Psoas muscle (tissue), 7 donors: ENCODE measurements at regions not wholly inside any gene's neighbourhood (a gene's known extent, or its start where the extent isn't known, plus 50 kb on each side); places are given as distances from the start of the nearest gene placed in this dataset.

Experiments
- ATAC-seq, 4 donors: fragments of 200-7000 bp; cut with Tn5 transposase; one replicate each; pipeline ENCODE4 v1.9.1; 2020; ENCODE audit warnings: moderate library complexity in 3 of 4, mild to moderate bottlenecking in 2 of 4
- DNase-seq, 2 donors: peaks; one replicate each; pipeline ENCODE4 v3.0.0-alpha.2; 2020
- H3K27ac ChIP-seq: fragments of 200-600 bp; one replicate; pipeline ENCODE4 v1.8.0; 2022
- H3K27me3 ChIP-seq, 3 donors: fragments of 200-600 bp in 1 of 3; one replicate each; pipeline versions ENCODE4 v1.6.1 to v1.8.0; 2013 to 2022; ENCODE audit warnings: low read length in 2 of 3, mild to moderate bottlenecking in 2 of 3, moderate library complexity in 1 of 3; ENCODE audit not compliant: insufficient read depth in 3 of 3
- H3K36me3 ChIP-seq, 2 donors: fragments of 200-600 bp in 1 of 2; one replicate each; pipeline versions ENCODE4 v1.6.1 to v1.8.0; 2013 to 2022; ENCODE audit warnings: low read depth in 1 of 2, mild to moderate bottlenecking in 1 of 2, moderate library complexity in 1 of 2; ENCODE audit not compliant: insufficient read depth in 1 of 2
- H3K4me1 ChIP-seq: fragments of 200-600 bp; one replicate; pipeline ENCODE4 v1.8.0; 2022
- H3K4me3 ChIP-seq: fragments of 200-600 bp; one replicate; pipeline ENCODE4 v1.8.0; 2022; ENCODE audit warnings: mild to moderate bottlenecking
- H3K9me3 ChIP-seq: fragments of 200-600 bp; one replicate; pipeline ENCODE4 v1.8.0; 2022
- WGBS, 3 donors: extraction: QIAGEN DNeasy Blood & Tissue Kit; methylation state at CpG; one replicate each; pipeline versions ENCODE4 v1.1.6 to v1.1.7; 2013; 5-methylcytosine and 5-hydroxymethylcytosine counted together
- intact Hi-C, 2 donors: fragments of 100-400 bp; cut with DNase I; formaldehyde crosslinking; loops; one replicate each; pipeline versions ENCODE4 v1.11.0 to v1.14.2; 2022
- TF ChIP-seq, protein P1 (sequence below): fragments of 200-600 bp; IDR thresholded peaks from one replicate; pipeline ENCODE4 v1.8.0; 2022; ENCODE audit warnings: antibody characterized with exemption
- donor health status: healthy with polysubstance abuse.
- donor health status: DM: no; HTN: no; CAD: no; lungs with moderate emphysema.
- donor health status: Bipolar disorder and iron deficiency.
- donor health status: healthy.
- donor health status: DM: yes; HTN: yes; CAD: no.
- donor health status: DM: no; HTN: no; CAD: no.
- donor health status: DM: yes; HTN: yes; CAD: no.

DNA sequence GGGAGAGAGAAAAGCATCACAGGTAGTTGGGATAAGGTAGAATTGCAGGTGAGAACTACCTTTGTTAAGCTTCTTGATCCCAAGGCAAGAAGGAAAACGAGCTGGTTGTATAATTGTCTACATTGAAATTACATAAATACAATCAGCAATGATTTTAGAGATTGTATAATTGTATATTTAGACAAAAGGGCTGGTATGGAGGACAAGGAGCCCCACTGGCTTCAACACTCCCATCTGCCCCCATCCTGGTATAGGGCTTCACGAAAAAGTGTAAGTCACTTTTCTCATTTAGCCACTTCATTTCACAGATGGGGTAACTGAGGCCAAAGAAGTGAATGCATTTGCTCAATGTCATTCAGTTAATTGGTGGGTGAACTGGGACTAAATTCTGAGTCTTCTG is 103.3 kb downstream of the MYCN start:
- intact Hi-C loops = no loop called here
- DNase-seq (no peak), ATAC-seq (no peak)
- Histone ChIP-seq H3K27ac (no peak overlapping the region), H3K4me3 (no peak overlapping the region), H3K36me3 (no peaks in the 10 kb centered on the region), H3K9me3 (no peaks in the 10 kb centered on the region), H3K4me1 (no peaks in the 10 kb centered on the region), H3K27me3 (peaks cover 0 to 27% (median 6%) of the 10 kb centered on the region in 3 donors)
- TF ChIP-seq, protein P1, sequence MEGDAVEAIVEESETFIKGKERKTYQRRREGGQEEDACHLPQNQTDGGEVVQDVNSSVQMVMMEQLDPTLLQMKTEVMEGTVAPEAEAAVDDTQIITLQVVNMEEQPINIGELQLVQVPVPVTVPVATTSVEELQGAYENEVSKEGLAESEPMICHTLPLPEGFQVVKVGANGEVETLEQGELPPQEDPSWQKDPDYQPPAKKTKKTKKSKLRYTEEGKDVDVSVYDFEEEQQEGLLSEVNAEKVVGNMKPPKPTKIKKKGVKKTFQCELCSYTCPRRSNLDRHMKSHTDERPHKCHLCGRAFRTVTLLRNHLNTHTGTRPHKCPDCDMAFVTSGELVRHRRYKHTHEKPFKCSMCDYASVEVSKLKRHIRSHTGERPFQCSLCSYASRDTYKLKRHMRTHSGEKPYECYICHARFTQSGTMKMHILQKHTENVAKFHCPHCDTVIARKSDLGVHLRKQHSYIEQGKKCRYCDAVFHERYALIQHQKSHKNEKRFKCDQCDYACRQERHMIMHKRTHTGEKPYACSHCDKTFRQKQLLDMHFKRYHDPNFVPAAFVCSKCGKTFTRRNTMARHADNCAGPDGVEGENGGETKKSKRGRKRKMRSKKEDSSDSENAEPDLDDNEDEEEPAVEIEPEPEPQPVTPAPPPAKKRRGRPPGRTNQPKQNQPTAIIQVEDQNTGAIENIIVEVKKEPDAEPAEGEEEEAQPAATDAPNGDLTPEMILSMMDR = no peak
- 89 to 90% (median 89%) methylated on average over 2 of the region's 2 CpGs for WGBS, 3 donors

DNA sequence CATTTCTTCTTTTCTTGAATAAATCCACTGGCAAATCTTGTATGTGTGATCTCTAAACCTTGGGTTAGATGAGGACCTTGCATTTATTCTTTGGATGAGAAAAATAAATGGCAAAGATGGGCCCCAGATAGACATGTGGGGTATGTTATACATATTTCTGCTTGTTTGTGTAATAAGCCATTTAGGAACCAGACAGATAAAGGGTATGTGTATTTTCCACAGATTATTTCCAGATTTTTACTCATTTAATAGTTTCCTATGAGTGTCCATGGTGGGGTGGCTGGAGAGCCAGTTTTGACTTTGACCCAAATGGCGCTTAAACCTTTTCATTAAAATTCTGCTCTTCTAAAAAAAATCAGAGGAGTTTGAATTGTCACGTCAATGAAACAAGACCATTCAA is 102.8 kb downstream of the MYCN start:
- Histone ChIP-seq H3K27ac (no peak overlapping the region), H3K36me3 (no peaks in the 10 kb centered on the region), H3K9me3 (no peaks in the 10 kb centered on the region), H3K4me3 (no peak overlapping the region), H3K4me1 (no peaks in the 10 kb centered on the region), H3K27me3 (peaks cover 0 to 27% (median 6%) of the 10 kb centered on the region in 3 donors)
- TF ChIP-seq, protein P1 = no peak
- intact Hi-C loops = no loop called here
- ATAC-seq = no peak
- no peak for DNase-seq
- whole genome bisulfite sequencing, 3 donors = 94 to 99% (median 99%) methylated on average over 2 of the region's 2 CpGs

GRCh38 chr2:16042201-16042700 is 101.9 kb downstream of the MYCN start:
- intact Hi-C loops = no loop called here
- TF ChIP-seq, protein P1 = no peak
- Histone ChIP-seq H3K27ac (no peak overlapping the region), H3K27me3 (peaks cover 0 to 27% (median 6%) of the 10 kb centered on the region in 3 donors), H3K36me3 (no peaks in the 10 kb centered on the region), H3K4me3 (no peak overlapping the region), H3K9me3 (no peaks in the 10 kb centered on the region), H3K4me1 (no peaks in the 10 kb centered on the region)
- ATAC-seq = no peak
- WGBS, 3 donors = 94 to 98% (median 95%) methylated on average over 3 of the region's 3 CpGs
- no peak for DNase-seq

GRCh38 chr2:16040271-16041010 is 100.1 kb downstream of the MYCN start:
- TF ChIP-seq, protein P1 = no peak
- H3K27me3 ChIP-seq = peaks cover 0 to 27% (median 6%) of the 10 kb centered on the region in 3 donors
- no peaks in the 10 kb centered on the region for H3K9me3 ChIP-seq
- DNase-seq = no peak
- H3K36me3 ChIP-seq = no peaks in the 10 kb centered on the region
- no peak for ATAC-seq
- 45 to 63% (median 53%) methylated on average over 7 of the region's 7 CpGs for WGBS, 3 donors
- H3K27ac ChIP-seq = no peak overlapping the region
- no peak overlapping the region for H3K4me3 ChIP-seq
- H3K4me1 ChIP-seq = no peaks in the 10 kb centered on the region
- intact Hi-C loops = no loop called here

GRCh38 chr2:16039823-16040222 is 99.5 kb downstream of the MYCN start:
- ATAC-seq = no peak
- Histone ChIP-seq H3K27ac (no peak overlapping the region), H3K27me3 (peaks cover 0 to 27% (median 6%) of the 10 kb centered on the region in 3 donors), H3K4me1 (no peaks in the 10 kb centered on the region), H3K4me3 (no peak overlapping the region), H3K36me3 (no peaks in the 10 kb centered on the region), H3K9me3 (no peaks in the 10 kb centered on the region)
- no peak for DNase-seq
- intact Hi-C loops = no loop called here
- WGBS, 3 donors = 83 to 90% (median 85%) methylated on average over 7 of the region's 7 CpGs
- TF ChIP-seq, protein P1 = no peak
